Fibroblast of pulmonary artery (primary cell): ENCODE measurements at regions not wholly inside any gene's neighbourhood (a gene's known extent, or its start where the extent isn't known, plus 50 kb on each side); places are given as distances from the start of the nearest gene placed in this dataset.

Source experiments
- DNase-seq: peaks from one replicate; pipeline ENCODE4 v3.0.0-alpha.2; 2010; ENCODE audit warnings: low read depth
- H3K4me3 ChIP-seq: replicated peaks from 2 replicates; pipeline ENCODE4 v1.5.1; 2011; ENCODE audit warnings: low read depth, mild to moderate bottlenecking, control low read depth, low read length, moderate library complexity
- CTCF ChIP-seq: IDR thresholded peaks from 2 replicates; pipeline ENCODE4 v1.5.1; 2011; ENCODE audit warnings: mild to moderate bottlenecking, control low read depth, low read length, inconsistent platforms; ENCODE audit errors: missing control alignments

- H3K4me3 ChIP-seq = no peak overlapping the region
- TF ChIP-seq CTCF = no peak
- no peak for DNase-seq
Observed at GRCh38 chr2:105578166-105578565, 166.5 kb upstream of the NCK2 start.

GRCh38 chr2:105577762-105578161, 166.9 kb upstream of the NCK2 start:
- TF ChIP-seq CTCF = no peak
- no peak for DNase-seq
- H3K4me3 ChIP-seq = no peak overlapping the region

- no peak overlapping the region for H3K4me3 ChIP-seq
- DNase-seq = peak; percentile 86
- peak; percentile 70 for TF ChIP-seq CTCF
Observed at GRCh38 chr2:105576440-105577241, 168.1 kb upstream of the NCK2 start.

GRCh38 chr2:105576050-105576439, 168.7 kb upstream of the NCK2 start:
- TF ChIP-seq CTCF = no peak
- no peak overlapping the region for H3K4me3 ChIP-seq
- DNase-seq = no peak

GRCh38 chr2:105575499-105576025, 169.2 kb upstream of the NCK2 start:
- DNase-seq = no peak
- H3K4me3 ChIP-seq = no peak overlapping the region
- TF ChIP-seq CTCF = no peak

GRCh38 chr2:105574796-105575344, 169.8 kb upstream of the NCK2 start:
- no peak for TF ChIP-seq CTCF
- DNase-seq = no peak
- no peak overlapping the region for H3K4me3 ChIP-seq
